ENCODE measurements at regions not wholly inside any gene's neighbourhood (a gene's known extent, or its start where the extent isn't known, plus 50 kb on each side); places are given as distances from the start of the nearest gene placed in this dataset.
A peak's percentile ranks its signal among the peaks of the same experiment; 100 is the strongest.

GRCh38 chr9:90162326-90162725 is 480.3 kb downstream of the DIRAS2 start:
- no peak overlapping the region for H3K9ac ChIP-seq (replicated peaks in 1 of 4; ENCODE audit: extremely low read depth in 1 of 4, low read depth in 3 of 4, low read length in 3 of 4)
- H2BK12ac ChIP-seq (ENCODE audit: low read depth, low read length) = no peak overlapping the region
- H3K4me3 ChIP-seq (ENCODE audit: extremely low read depth in 1 of 4, insufficient read depth in 2 of 4, low read depth in 3 of 4, low read length in 4 of 4) = no peak overlapping the region
- peak overlapping the region; percentile 15; the same call in 1 of the 2 replicates for H2BK20ac ChIP-seq (ENCODE audit: low read length)
- H3K23me2 ChIP-seq (ENCODE audit: low read depth, low read length) = peaks cover 5% of the 10 kb centered on the region; the same call in 1 of the 2 replicates
- H2BK15ac ChIP-seq (ENCODE audit: low read length) = no peak overlapping the region
- H3K23ac ChIP-seq (ENCODE audit: insufficient read length) = no peak overlapping the region
- H3K56ac ChIP-seq (replicated peaks; ENCODE audit: insufficient read length, low read depth, low read length) = no peak overlapping the region
- no peaks in the 10 kb centered on the region for H3K9me3 ChIP-seq (ENCODE audit: insufficient read depth in 2 of 2, low read depth in 1 of 2, low read length in 1 of 2)
- 95% methylated on average over 5 of the region's 5 CpGs; no CpG with 5 or more reads in 1 of the 2 experiments for WGBS, 2 experiments (ENCODE audit: extremely low coverage in 1 of 2, insufficient coverage in 1 of 2, insufficient read length in 1 of 2, insufficient replicate concordance in 2 of 2, low coverage in 1 of 2, low lambda C conversion rate in 2 of 2, missing lambda C conversion rate in 1 of 2)
- H3K4me1 ChIP-seq (replicated peaks in 1 of 4; ENCODE audit: control insufficient read depth in 3 of 4, insufficient read depth in 4 of 4, low read length in 3 of 4) = peaks cover 0 to 4% (median 1%) of the 10 kb centered on the region in 4 experiments; a peak in 4 of 7 replicates
- H2BK5ac ChIP-seq (ENCODE audit: low read depth, low read length) = no peak overlapping the region
- H2BK120ac ChIP-seq (replicated peaks; ENCODE audit: low read depth, low read length) = no peak overlapping the region
- ChIA-PET POLR2A (ENCODE audit: partially characterized antibody) (no interaction called here), CTCF (ENCODE audit: partially characterized antibody) (interaction anchor here (0.6 to 0.7 kb wide), 2 partner anchors 18 to 613 kb away, joined by 4 read pairs; no protein-coding TSS in a partner anchor)
- peak overlapping the region; percentile 65 for H4K91ac ChIP-seq (replicated peaks; ENCODE audit: insufficient read length, low read length)
- H3K14ac ChIP-seq (ENCODE audit: insufficient read length) = no peak overlapping the region
- FAIRE-seq (no peak), DNase-seq (ENCODE audit: low read depth in 1 of 2, low spot score in 2 of 2) (no peak)
- H4K8ac ChIP-seq (ENCODE audit: extremely low read depth, insufficient read depth, low read length) = no peak overlapping the region
- peaks cover 2% of the 10 kb centered on the region; the same call in 1 of the 2 replicates for H3K79me1 ChIP-seq (ENCODE audit: low read depth, low read length)
- no peaks in the 10 kb centered on the region for H3K36me3 ChIP-seq (ENCODE audit: control insufficient read depth in 2 of 4, insufficient read depth in 4 of 4, low read length in 3 of 4)
- no peak overlapping the region for H3K27ac ChIP-seq (ENCODE audit: low read depth, low read length)
- no peaks in the 10 kb centered on the region for H3K79me2 ChIP-seq (ENCODE audit: control insufficient read depth in 1 of 2, insufficient read depth in 2 of 2, low read length in 2 of 2)
- H4K5ac ChIP-seq (ENCODE audit: insufficient read length, low read depth, low read length) = no peak overlapping the region
- no peaks in the 10 kb centered on the region for H3K27me3 ChIP-seq (replicated peaks in 1 of 4; ENCODE audit: control insufficient read depth in 3 of 4, extremely low read depth in 1 of 4, insufficient read depth in 3 of 4, low read length in 3 of 4)
- no peak overlapping the region for H3K4ac ChIP-seq (replicated peaks; ENCODE audit: insufficient read length, low read depth, low read length)
- no peak overlapping the region for H3K4me2 ChIP-seq (ENCODE audit: insufficient read depth in 1 of 2, low read depth in 2 of 2, low read length in 2 of 2)
- no peak overlapping the region for H3K18ac ChIP-seq (ENCODE audit: extremely low read depth, low read length)
- H4K20me1 ChIP-seq (replicated peaks in 1 of 2; ENCODE audit: control insufficient read depth in 1 of 2, insufficient read depth in 2 of 2, low read length in 2 of 2) = peaks cover 0 to 5% of the 10 kb centered on the region in 2 experiments
- H2AFZ ChIP-seq (ENCODE audit: low read length) = no peak overlapping the region
- peak overlapping the region; percentile 41; the same call in 1 of the 2 replicates for H2AK5ac ChIP-seq (ENCODE audit: low read depth, low read length)
- no peak for TF ChIP-seq CEBPB (IDR thresholded peaks at IDR 0.05; ENCODE audit: low read depth, low read length)
- TF ChIP-seq RFX5 (IDR thresholded peaks at IDR 0.05; ENCODE audit: borderline replicate concordance, low read depth, low read length) = no peak
- no peak for TF ChIP-seq YY1 (IDR thresholded peaks at IDR 0.05; ENCODE audit: low read depth, low read length)
- TF ChIP-seq SIN3A (conservative IDR thresholded peaks at IDR 0.05 in 1 of 2, IDR thresholded peaks at IDR 0.05 in 1 of 2; ENCODE audit: low read depth in 1 of 2, low read length in 2 of 2) = no peak
- no peak for TF ChIP-seq FOSL1 (IDR thresholded peaks at IDR 0.05; ENCODE audit: insufficient read depth, low read depth, low read length)
- TF ChIP-seq SP4 (IDR thresholded peaks at IDR 0.05; ENCODE audit: low read length) = no peak
- no peak for TF ChIP-seq BRCA1 (IDR thresholded peaks at IDR 0.05; ENCODE audit: low read depth, low read length)
- no peak for TF ChIP-seq MAFK (IDR thresholded peaks at IDR 0.05; ENCODE audit: low read depth, low read length)
- no peak for TF ChIP-seq CTBP2 (IDR thresholded peaks at IDR 0.05; ENCODE audit: borderline replicate concordance, insufficient read depth, insufficient read length, low read length)
- no peak for TF ChIP-seq EZH2 (IDR thresholded peaks at IDR 0.05; ENCODE audit: low read depth, low read length, severe bottlenecking)
- no peak for TF ChIP-seq HDAC2 (IDR thresholded peaks at IDR 0.05; ENCODE audit: borderline replicate concordance in 1 of 2, low read depth in 2 of 2, low read length in 2 of 2)
- no peak for TF ChIP-seq PHF8 (conservative IDR thresholded peaks at IDR 0.05; ENCODE audit: low read depth, low read length)
- no peak for TF ChIP-seq RXRA (IDR thresholded peaks at IDR 0.05; ENCODE audit: insufficient read depth, low read depth, low read length)
- TF ChIP-seq TCF12 (IDR thresholded peaks at IDR 0.05; ENCODE audit: low read depth, low read length) = no peak
- no peak for TF ChIP-seq KDM5A (IDR thresholded peaks at IDR 0.05; ENCODE audit: low read length)

Data from H1 (cell line).